Activated CD4-positive, alpha-beta memory T cell treated with anti-CD3 and anti-CD28 coated beads for 36 hours (primary cell): ENCODE measurements at regions not wholly inside any gene's neighbourhood (a gene's known extent, or its start where the extent isn't known, plus 50 kb on each side); places are given as distances from the start of the nearest gene placed in this dataset.

Experiments used
- CTCF ChIA-PET: fragments of 350-600 bp; sonication (Branson Sonifier 250); formaldehyde crosslinking; loops from one replicate; lab custom pipeline; 2021; ENCODE audit warnings: antibody characterized with exemption, inconsistent platforms; lab: Charles Lee
- POLR2A ChIA-PET: fragments of 350-600 bp; sonication (Branson Sonifier 250); formaldehyde crosslinking; loops from one replicate; lab custom pipeline; 2021; ENCODE audit warnings: antibody characterized with exemption; lab: Charles Lee
- DNase-seq: peaks from one replicate; pipeline ENCODE4 v3.0.0-alpha.2; 2020
- H3K27ac Mint-ChIP-seq: one replicate; pipeline ENCODE4 v1.8.0; 2021; ENCODE audit warnings: mixed read lengths
- H3K27me3 Mint-ChIP-seq: one replicate; pipeline ENCODE4 v1.8.0; 2021; ENCODE audit warnings: mixed read lengths
- H3K36me3 Mint-ChIP-seq: one replicate; pipeline ENCODE4 v1.8.0; 2021; ENCODE audit warnings: mixed read lengths
- H3K4me1 Mint-ChIP-seq: one replicate; pipeline ENCODE4 v1.8.0; 2021; ENCODE audit warnings: low read depth, mixed read lengths
- H3K4me3 Mint-ChIP-seq: one replicate; pipeline ENCODE4 v1.8.0; 2021; ENCODE audit warnings: mild to moderate bottlenecking, mixed read lengths
- H3K9me3 Mint-ChIP-seq: one replicate; pipeline ENCODE4 v1.8.0; 2021; ENCODE audit warnings: mixed read lengths
- intact Hi-C: fragments of 100-400 bp; cut with micrococcal nuclease; formaldehyde crosslinking; loops from one replicate; pipeline ENCODE4 v1.15.1; 2023

DNA sequence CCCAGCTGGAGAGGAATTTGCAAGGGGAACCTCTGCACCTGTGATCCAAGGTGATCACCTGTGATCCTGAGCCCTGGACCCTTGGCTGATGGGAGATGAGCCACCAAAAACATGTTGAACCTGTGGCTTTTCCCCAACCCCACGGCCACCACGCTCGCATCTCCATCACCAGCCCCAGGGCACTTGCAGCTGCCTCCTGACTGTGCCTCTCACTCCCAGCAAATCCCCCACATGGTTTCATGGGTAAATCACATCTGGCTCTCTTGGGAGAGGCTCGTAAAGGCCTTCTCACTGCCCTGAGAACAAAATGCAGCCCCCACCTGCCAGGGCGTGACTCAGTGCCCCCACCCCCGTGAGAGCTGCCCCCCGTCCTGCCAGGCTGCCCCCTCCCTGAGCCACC is 76.0 kb downstream of the RFLNA start:
- intact Hi-C loops, result no loop called here
- no peak overlapping the region for H3K27ac Mint-ChIP-seq
- ChIA-PET CTCF (no interaction called here), POLR2A (no interaction called here)
- H3K4me1 Mint-ChIP-seq, result no peaks in the 10 kb centered on the region
- no peaks in the 10 kb centered on the region for H3K27me3 Mint-ChIP-seq
- no peak for DNase-seq
- peaks cover 2% of the 10 kb centered on the region for H3K36me3 Mint-ChIP-seq
- no peak overlapping the region for H3K4me3 Mint-ChIP-seq
- H3K9me3 Mint-ChIP-seq, result no peaks in the 10 kb centered on the region

DNA sequence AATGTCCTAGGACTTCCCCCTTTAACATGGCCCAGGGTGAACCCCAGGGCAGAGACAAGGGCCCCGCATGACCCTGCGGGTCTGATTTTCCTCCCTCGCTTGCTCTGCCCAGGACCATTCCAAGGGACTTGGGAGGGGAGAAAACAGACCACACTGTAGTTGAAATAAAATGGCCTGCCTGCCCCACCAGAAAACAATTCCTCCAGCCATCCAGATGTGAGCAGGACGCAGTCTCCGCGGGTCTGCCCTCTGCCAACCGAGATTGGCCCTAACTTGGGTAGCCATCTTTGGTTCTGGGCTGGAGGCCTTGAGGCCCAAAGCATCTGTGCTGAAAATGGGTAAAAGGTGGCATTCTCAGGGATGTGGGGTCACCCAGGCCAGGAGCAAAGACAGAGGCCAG is 75.5 kb downstream of the RFLNA start:
- ChIA-PET POLR2A (no interaction called here), CTCF (no interaction called here)
- no peaks in the 10 kb centered on the region for H3K9me3 Mint-ChIP-seq

DNA sequence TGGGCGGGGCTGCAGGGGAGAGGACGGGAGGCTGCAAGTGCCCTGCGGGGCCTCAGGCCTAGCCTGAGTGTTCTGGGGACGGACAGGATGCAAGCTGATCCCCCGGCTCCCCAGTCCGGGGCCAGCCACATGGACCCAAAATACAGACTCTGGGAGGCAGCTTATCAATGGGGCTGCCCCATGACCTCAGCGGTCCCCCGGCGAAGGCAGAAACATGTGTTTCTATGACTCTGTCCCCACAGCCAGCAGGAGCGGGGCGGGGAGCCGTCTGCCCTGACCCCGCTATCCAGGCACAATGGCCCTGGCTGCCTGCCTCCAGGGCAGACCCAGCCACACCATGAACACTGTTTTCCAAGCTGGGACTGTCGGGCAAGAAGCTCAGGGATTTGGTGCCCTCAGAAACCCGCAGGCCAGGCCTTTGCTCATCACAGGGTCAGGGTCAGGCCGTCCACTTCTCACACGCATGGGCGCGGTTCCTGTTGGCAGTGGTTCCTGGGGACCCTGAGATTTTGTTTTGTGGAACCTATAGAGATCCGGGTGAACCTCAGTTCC is 75.0 kb downstream of the RFLNA start:
- POLR2A ChIA-PET, result no interaction called here
- Mint-ChIP-seq H3K36me3 (peaks cover 2% of the 10 kb centered on the region), H3K27me3 (no peaks in the 10 kb centered on the region), H3K27ac (no peak overlapping the region), H3K4me1 (no peaks in the 10 kb centered on the region), H3K4me3 (no peak overlapping the region), H3K9me3 (no peaks in the 10 kb centered on the region)
- CTCF ChIA-PET, result no interaction called here
- intact Hi-C loops, result no loop called here
- DNase-seq, result no peak

More for the DNA sequence above, 75.5 kb downstream of the RFLNA start:
- Mint-ChIP-seq H3K36me3 (peaks cover 2% of the 10 kb centered on the region), H3K27me3 (no peaks in the 10 kb centered on the region), H3K4me3 (no peak overlapping the region), H3K27ac (no peak overlapping the region), H3K4me1 (no peaks in the 10 kb centered on the region)
- intact Hi-C loops, result no loop called here
- no peak for DNase-seq

DNA sequence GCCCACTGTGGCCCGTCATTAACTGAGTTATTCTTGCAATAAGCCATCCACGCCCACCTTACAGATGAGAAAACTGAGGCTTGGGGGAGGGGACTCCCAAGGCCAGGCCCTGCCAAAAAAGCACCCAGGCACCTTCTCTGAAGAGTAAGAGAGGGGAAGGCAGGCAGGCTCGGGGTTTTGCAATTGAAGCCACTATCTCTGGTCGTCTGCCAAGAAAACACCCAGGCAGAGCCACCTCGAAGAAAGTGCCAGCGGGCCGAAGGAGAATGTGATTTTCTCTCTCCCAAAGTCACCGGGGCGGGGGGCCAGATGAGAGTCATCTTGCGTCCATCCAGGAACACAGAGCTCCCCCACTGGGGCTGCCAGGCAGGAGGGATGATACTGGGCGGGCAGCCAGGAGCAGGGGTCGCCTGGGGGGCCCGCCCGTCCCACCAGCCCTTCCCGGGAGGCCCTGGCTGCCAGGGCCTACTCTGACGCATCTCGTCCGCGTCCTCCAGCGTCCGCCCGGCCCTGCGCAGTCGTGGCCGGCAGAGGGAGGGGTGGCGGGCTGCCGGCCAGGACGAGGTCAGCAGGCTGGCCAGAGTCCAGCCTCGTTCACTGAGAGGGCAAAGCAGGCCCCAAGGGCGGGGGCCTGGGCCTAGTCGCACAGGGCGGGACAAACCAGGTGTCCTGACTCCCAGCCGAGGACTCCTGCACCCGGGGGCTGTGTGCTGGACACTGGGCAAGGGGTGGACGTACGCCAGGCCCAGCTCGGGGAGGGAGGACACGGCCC is 74.3 kb downstream of the RFLNA start:
- CTCF ChIA-PET, result no interaction called here
- Mint-ChIP-seq H3K27me3 (no peaks in the 10 kb centered on the region), H3K9me3 (no peaks in the 10 kb centered on the region), H3K27ac (no peak overlapping the region), H3K4me3 (no peak overlapping the region), H3K4me1 (no peaks in the 10 kb centered on the region), H3K36me3 (peaks cover 2% of the 10 kb centered on the region)
- DNase-seq, result no peak
- intact Hi-C loops, result no loop called here
- POLR2A ChIA-PET, result no interaction called here

DNA sequence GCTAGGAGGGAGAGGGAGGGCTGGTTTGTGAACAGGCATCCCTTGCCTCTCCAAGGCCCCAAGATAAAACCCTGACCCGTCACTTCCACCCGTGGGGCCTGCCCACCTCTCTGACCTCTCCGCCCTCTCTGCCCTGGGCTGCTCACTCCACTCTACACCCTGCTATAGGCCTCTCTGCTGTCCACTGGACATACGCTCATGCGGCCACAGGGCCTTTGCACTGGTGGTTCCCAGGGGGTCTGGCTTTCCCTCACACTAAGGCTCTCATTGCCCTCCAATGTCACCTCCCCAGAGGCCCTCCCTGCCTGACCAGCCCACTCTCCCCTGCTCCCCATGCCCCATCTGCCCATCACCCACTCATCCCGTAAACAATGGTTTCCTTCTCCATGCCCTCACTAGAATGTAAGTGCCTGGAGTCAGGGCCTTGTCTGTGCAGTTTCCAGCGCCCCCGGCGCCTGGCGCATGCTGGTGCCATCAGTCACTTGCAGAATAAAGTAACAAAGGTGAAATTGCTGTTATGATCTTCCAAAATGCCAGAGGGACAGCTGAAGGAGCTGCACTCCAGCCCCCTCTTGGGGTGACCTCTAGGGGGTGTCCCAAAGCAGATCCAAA is 73.6 kb downstream of the RFLNA start:
- DNase-seq, result no peak
- ChIA-PET POLR2A (no interaction called here), CTCF (no interaction called here)
- H3K4me3 Mint-ChIP-seq, result no peak overlapping the region
- no peaks in the 10 kb centered on the region for H3K27me3 Mint-ChIP-seq
- H3K36me3 Mint-ChIP-seq, result no peaks in the 10 kb centered on the region
- H3K9me3 Mint-ChIP-seq, result no peaks in the 10 kb centered on the region
- intact Hi-C loops, result no loop called here
- no peaks in the 10 kb centered on the region for H3K4me1 Mint-ChIP-seq
- H3K27ac Mint-ChIP-seq, result no peak overlapping the region

DNA sequence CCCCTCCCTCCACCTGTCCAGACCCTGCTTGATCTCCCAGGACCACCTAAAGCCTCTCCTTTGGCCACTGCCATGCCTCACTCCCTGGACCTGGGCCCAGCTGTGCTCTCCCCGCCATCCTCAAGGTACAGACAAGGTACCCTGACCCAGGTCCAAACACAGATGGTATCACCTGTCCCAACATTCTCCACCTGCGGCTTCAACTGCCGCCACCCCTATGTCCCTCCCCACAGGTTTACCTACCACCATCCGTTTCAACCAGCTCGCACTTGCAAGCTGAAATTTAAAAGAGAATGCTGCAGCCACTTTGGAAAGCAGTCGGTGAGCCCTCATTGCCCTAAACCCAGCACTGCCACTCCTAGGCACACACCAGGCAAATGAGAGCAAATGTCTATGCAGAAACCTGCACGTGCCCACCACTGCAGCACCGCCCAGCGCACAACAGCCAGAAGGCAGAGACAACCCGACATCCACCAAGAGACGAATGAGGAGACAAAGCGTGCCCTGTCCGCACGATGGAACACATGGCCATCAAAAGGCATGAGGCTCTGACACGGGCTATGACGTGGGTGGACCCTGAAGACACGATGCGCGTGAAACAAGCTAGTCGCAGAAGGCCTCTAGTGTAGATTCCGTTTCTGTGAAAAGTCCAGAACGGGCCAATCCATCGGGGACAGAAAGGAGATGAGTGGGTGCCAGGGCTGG is 71.0 kb downstream of the RFLNA start:
- DNase-seq, result no peak
- no peak overlapping the region for H3K4me3 Mint-ChIP-seq
- no peaks in the 10 kb centered on the region for H3K27me3 Mint-ChIP-seq
- no peaks in the 10 kb centered on the region for H3K36me3 Mint-ChIP-seq
- POLR2A ChIA-PET, result no interaction called here
- H3K9me3 Mint-ChIP-seq, result no peaks in the 10 kb centered on the region
- CTCF ChIA-PET, result no interaction called here
- intact Hi-C loops, result no loop called here
- no peaks in the 10 kb centered on the region for H3K4me1 Mint-ChIP-seq
- no peak overlapping the region for H3K27ac Mint-ChIP-seq
